ENCODE measurements at regions not wholly inside any gene's neighbourhood (a gene's known extent, or its start where the extent isn't known, plus 50 kb on each side); places are given as distances from the start of the nearest gene placed in this dataset.

GRCh38 chr4:84171871-84172270, 327.2 kb downstream of the NKX6-1 start:
- TF ChIP-seq CTCF (conservative IDR thresholded peaks at IDR 0.05; ENCODE audit: low read depth, low read length), result no peak
- TF ChIP-seq EZH2 (IDR thresholded peaks at IDR 0.05; ENCODE audit: borderline replicate concordance, low read depth, low read length, poor library complexity, severe bottlenecking), result no peak
